CD4-positive, alpha-beta T cell (primary cell): ENCODE measurements at regions not wholly inside any gene's neighbourhood (a gene's known extent, or its start where the extent isn't known, plus 50 kb on each side); places are given as distances from the start of the nearest gene placed in this dataset.

Source experiments
- ATAC-seq: fragments of 200-7000 bp; cut with Tn5 transposase; one replicate; pipeline ENCODE4 v1.10.0; 2022; ENCODE audit warnings: mild to moderate bottlenecking; ENCODE audit not compliant: poor library complexity
- CTCF ChIA-PET: fragments of 350-600 bp; sonication (Branson Sonifier 250); formaldehyde crosslinking; loops from one replicate; lab custom pipeline; 2021; ENCODE audit warnings: antibody characterized with exemption, inconsistent platforms; lab: Charles Lee
- POLR2A ChIA-PET: fragments of 350-600 bp; sonication (Branson Sonifier 250); formaldehyde crosslinking; loops from one replicate; lab custom pipeline; 2021; ENCODE audit warnings: antibody characterized with exemption, inconsistent platforms; lab: Charles Lee
- DNase-seq, 14 experiments: peaks; one replicate each; pipeline ENCODE4 v3.0.0-alpha.2; 2013 to 2020; ENCODE audit warnings: mixed read lengths in 2 of 14
- H3K27ac ChIP-seq, 2 donors: one replicate each; pipeline versions ENCODE4 v1.5.1 to v1.7.0; 2013; ENCODE audit warnings: low read length in 2 of 2, low read depth in 1 of 2, mild to moderate bottlenecking in 1 of 2
- H3K27me3 ChIP-seq, 2 experiments: 1 replicate in 1 of 2; 2 replicates in 1 of 2; pipeline versions ENCODE4 v1.6.1 to v1.7.0; 2013; ENCODE audit warnings: low read length in 2 of 2, control low read depth in 1 of 2, mild to moderate bottlenecking in 1 of 2, moderate library complexity in 1 of 2; ENCODE audit not compliant: insufficient read depth in 2 of 2, control insufficient read depth in 1 of 2
- H3K36me3 ChIP-seq: one replicate; pipeline ENCODE4 v1.6.1; 2013; ENCODE audit warnings: low read length, control low read depth; ENCODE audit not compliant: insufficient read depth
- H3K4me1 ChIP-seq: one replicate; pipeline ENCODE4 v1.6.1; 2013; ENCODE audit warnings: low read length, control low read depth; ENCODE audit not compliant: insufficient read depth
- H3K4me3 ChIP-seq: one replicate; pipeline ENCODE4 v1.5.1; 2013; ENCODE audit warnings: mild to moderate bottlenecking, low read length, moderate library complexity
- H3K9me3 ChIP-seq, 2 experiments: 1 replicate in 1 of 2; 2 replicates in 1 of 2; pipeline versions ENCODE4 v1.6.1 to v1.7.0; 2013; ENCODE audit warnings: low read length in 2 of 2, mild to moderate bottlenecking in 2 of 2, control low read depth in 1 of 2, moderate library complexity in 1 of 2; ENCODE audit not compliant: control insufficient read depth in 1 of 2, insufficient read depth in 1 of 2
- H3K27ac Mint-ChIP-seq: one replicate; pipeline ENCODE4 v1.8.0; 2020; ENCODE audit warnings: mixed read lengths
- H3K27me3 Mint-ChIP-seq: one replicate; pipeline ENCODE4 v1.8.0; 2021; ENCODE audit warnings: mixed read lengths
- H3K36me3 Mint-ChIP-seq: one replicate; pipeline ENCODE4 v1.8.0; 2021; ENCODE audit warnings: low read depth, mixed read lengths
- H3K4me1 Mint-ChIP-seq: one replicate; pipeline ENCODE4 v1.8.0; 2021; ENCODE audit warnings: low read depth, mixed read lengths
- H3K4me3 Mint-ChIP-seq: one replicate; pipeline ENCODE4 v1.8.0; 2020; ENCODE audit warnings: mild to moderate bottlenecking, mixed read lengths
- H3K9me3 Mint-ChIP-seq: one replicate; pipeline ENCODE4 v1.8.0; 2020; ENCODE audit warnings: mixed read lengths
- intact Hi-C, 2 experiments: fragments of 100-400 bp; cut with DNase I in 1 of 2; cut with micrococcal nuclease in 1 of 2; formaldehyde crosslinking; loops; one replicate each; pipeline versions ENCODE4 v1.15.1 to v1.9.0; 2023 to 2025; cut with DNase I, micrococcal nuclease
- TF ChIP-seq, protein P1 (sequence below): fragments of 200-600 bp; IDR thresholded peaks from one replicate; pipeline ENCODE4 v1.8.0; 2022; ENCODE audit warnings: antibody characterized with exemption, mild to moderate bottlenecking

DNA sequence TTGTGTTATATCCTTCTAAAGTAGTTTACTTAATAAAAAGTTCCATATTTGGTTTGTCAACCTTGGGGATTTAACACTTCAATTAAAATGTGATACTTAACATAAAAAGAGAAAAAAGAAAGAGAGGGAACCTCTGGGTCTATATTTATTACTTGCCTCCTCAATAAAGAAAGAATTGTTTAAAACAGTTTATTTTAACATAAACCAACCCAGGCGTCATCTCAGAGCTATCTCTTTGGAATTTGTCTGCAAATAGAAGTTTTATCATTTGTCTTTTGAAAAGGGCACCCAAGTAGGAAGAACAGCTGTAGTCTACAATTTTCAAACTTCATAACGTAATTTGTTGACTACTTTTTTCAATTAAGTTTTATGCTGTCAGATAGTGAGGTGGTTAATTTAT is 364.1 kb downstream of the KCNJ2 start:
- Histone ChIP-seq H3K36me3 (no peaks in the 10 kb centered on the region), H3K4me1 (no peaks in the 10 kb centered on the region), H3K9me3 (no peaks in the 10 kb centered on the region), H3K4me3 (no peak overlapping the region), H3K27me3 (no peaks in the 10 kb centered on the region), H3K27ac (no peak overlapping the region)
- ATAC-seq (no peak), DNase-seq (no peak)
- TF ChIP-seq, protein P1, sequence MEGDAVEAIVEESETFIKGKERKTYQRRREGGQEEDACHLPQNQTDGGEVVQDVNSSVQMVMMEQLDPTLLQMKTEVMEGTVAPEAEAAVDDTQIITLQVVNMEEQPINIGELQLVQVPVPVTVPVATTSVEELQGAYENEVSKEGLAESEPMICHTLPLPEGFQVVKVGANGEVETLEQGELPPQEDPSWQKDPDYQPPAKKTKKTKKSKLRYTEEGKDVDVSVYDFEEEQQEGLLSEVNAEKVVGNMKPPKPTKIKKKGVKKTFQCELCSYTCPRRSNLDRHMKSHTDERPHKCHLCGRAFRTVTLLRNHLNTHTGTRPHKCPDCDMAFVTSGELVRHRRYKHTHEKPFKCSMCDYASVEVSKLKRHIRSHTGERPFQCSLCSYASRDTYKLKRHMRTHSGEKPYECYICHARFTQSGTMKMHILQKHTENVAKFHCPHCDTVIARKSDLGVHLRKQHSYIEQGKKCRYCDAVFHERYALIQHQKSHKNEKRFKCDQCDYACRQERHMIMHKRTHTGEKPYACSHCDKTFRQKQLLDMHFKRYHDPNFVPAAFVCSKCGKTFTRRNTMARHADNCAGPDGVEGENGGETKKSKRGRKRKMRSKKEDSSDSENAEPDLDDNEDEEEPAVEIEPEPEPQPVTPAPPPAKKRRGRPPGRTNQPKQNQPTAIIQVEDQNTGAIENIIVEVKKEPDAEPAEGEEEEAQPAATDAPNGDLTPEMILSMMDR, result no peak
- POLR2A ChIA-PET, result no interaction called here
- Mint-ChIP-seq H3K4me1 (no peaks in the 10 kb centered on the region), H3K27ac (no peak overlapping the region), H3K27me3 (no peaks in the 10 kb centered on the region), H3K4me3 (no peak overlapping the region), H3K36me3 (no peaks in the 10 kb centered on the region), H3K9me3 (peaks cover 3% of the 10 kb centered on the region)
- intact Hi-C loops, result loop anchor here in 1 of 2 experiments (10.0 kb wide), 1 partner anchor 59 kb away; no protein-coding TSS in a partner anchor
- CTCF ChIA-PET, result no interaction called here

GRCh38 chr17:70535986-70536385 is 366.7 kb downstream of the KCNJ2 start:
- TF ChIP-seq, protein P1, result no peak
- Histone ChIP-seq H3K36me3 (no peaks in the 10 kb centered on the region), H3K4me1 (no peaks in the 10 kb centered on the region), H3K27ac (no peak overlapping the region), H3K27me3 (no peaks in the 10 kb centered on the region), H3K4me3 (no peak overlapping the region), H3K9me3 (no peaks in the 10 kb centered on the region)
- no peaks in the 10 kb centered on the region for H3K4me1 Mint-ChIP-seq
- intact Hi-C loops, result loop anchor here in 1 of 2 experiments (10.0 kb wide), 1 partner anchor 61 kb away; no protein-coding TSS in a partner anchor
- DNase-seq (no peak), ATAC-seq (no peak)
- ChIA-PET POLR2A (no interaction called here), CTCF (no interaction called here)
- no peak overlapping the region for H3K4me3 Mint-ChIP-seq
- no peaks in the 10 kb centered on the region for H3K27me3 Mint-ChIP-seq
- H3K9me3 Mint-ChIP-seq, result peaks cover 5% of the 10 kb centered on the region
- H3K36me3 Mint-ChIP-seq, result no peaks in the 10 kb centered on the region
- H3K27ac Mint-ChIP-seq, result no peak overlapping the region

DNA sequence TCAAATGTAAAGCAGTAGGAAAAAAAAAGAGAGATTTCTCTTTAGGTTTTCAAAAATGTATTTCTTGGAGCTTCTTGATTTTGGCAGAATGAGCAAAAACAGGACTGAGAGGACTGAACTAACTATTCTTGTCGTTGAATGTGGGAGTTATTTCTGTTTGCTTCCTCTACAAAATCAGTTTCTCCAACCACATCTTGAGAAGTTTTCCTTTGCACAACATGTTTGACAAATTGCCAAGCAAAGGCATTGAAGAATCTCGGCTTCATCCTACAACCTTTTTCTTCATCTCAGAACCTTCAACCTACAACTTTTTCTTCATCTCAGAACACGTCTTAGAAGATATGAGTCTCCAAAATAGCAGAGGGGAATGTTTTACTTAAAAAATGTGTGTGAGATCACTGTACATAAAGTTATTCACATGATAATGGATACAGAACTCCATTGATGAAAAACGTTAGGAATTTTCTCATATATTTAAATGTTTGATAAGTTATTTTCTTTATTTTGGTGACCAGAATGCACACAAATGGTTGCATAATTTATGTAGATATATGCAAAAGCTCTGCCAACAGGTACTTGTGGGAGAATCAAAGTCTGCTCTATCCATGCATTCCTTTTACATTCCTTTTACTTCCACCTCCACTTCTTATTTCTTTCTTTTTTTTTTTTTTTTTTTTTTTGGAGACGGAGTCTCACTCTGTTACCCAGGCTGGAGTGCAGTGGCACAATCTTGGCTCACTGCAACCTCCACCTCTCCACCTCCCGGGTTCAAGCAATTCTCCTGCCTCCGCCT is 370.0 kb downstream of the KCNJ2 start:
- H3K4me3 ChIP-seq, result no peak overlapping the region
- no peak for ATAC-seq
- DNase-seq, result no peak
- H3K27ac ChIP-seq, result no peak overlapping the region
- no peaks in the 10 kb centered on the region for H3K4me1 ChIP-seq
- POLR2A ChIA-PET, result no interaction called here
- H3K36me3 ChIP-seq, result no peaks in the 10 kb centered on the region
- H3K27ac Mint-ChIP-seq, result no peak overlapping the region
- H3K4me1 Mint-ChIP-seq, result no peaks in the 10 kb centered on the region
- no peaks in the 10 kb centered on the region for H3K36me3 Mint-ChIP-seq
- no peaks in the 10 kb centered on the region for H3K9me3 ChIP-seq
- TF ChIP-seq, protein P1, result no peak
- peaks cover 2% of the 10 kb centered on the region for H3K9me3 Mint-ChIP-seq
- H3K27me3 Mint-ChIP-seq, result no peaks in the 10 kb centered on the region
- no peaks in the 10 kb centered on the region for H3K27me3 ChIP-seq
- intact Hi-C loops, result loop anchor here in 1 of 2 experiments (10.0 kb wide), 1 partner anchor 65 kb away; no protein-coding TSS in a partner anchor
- no peak overlapping the region for H3K4me3 Mint-ChIP-seq
- CTCF ChIA-PET, result no interaction called here
